Uterus (tissue), 3 donors: ENCODE measurements at regions not wholly inside any gene's neighbourhood (a gene's known extent, or its start where the extent isn't known, plus 50 kb on each side); places are given as distances from the start of the nearest gene placed in this dataset.

Experiments
- DNase-seq, 2 donors: peaks; one replicate each; pipeline ENCODE4 v3.0.0-alpha.2; 2019 to 2020
- H3K27ac ChIP-seq, 2 donors: fragments of 200-600 bp; sonication (generic); 1 replicate in 1 of 2; 2 replicates in 1 of 2; pipeline ENCODE4 v1.5.1; 2016 to 2018
- H3K27me3 ChIP-seq, 2 donors: fragments of 200-600 bp; sonication (generic); one replicate each; pipeline ENCODE4 v1.5.1; 2018 to 2019; ENCODE audit warnings: control low read depth in 1 of 2
- H3K36me3 ChIP-seq, 2 donors: fragments of 200-600 bp; sonication (generic); one replicate each; pipeline ENCODE4 v1.5.1; 2019; ENCODE audit warnings: control low read depth in 1 of 2
- H3K4me1 ChIP-seq, 2 donors: fragments of 200-600 bp; sonication (generic); one replicate each; pipeline ENCODE4 v1.5.1; 2018 to 2019; ENCODE audit warnings: control low read depth in 1 of 2
- H3K4me3 ChIP-seq, 2 donors: fragments of 200-600 bp; sonication (generic); 1 replicate in 1 of 2; 2 replicates in 1 of 2; pipeline ENCODE4 v1.5.1; 2018 to 2019; ENCODE audit warnings: mild to moderate bottlenecking in 1 of 2
- H3K9me3 ChIP-seq, 2 donors: fragments of 200-600 bp; sonication (generic); one replicate each; pipeline ENCODE4 v1.5.1; 2019; ENCODE audit warnings: control low read depth in 1 of 2
- POLR2A ChIP-seq, 2 donors: fragments of 450-650 bp; IDR thresholded peaks; one replicate each; pipeline ENCODE4 v1.6.1; 2016; ENCODE audit warnings: antibody characterized with exemption in 2 of 2, mild to moderate bottlenecking in 1 of 2, moderate library complexity in 1 of 2
- intact Hi-C: fragments of 100-400 bp; cut with DNase I; formaldehyde crosslinking; loops from one replicate; pipeline ENCODE4 v1.15.1; 2023; ENCODE audit warnings: low total_unique reads
- TF ChIP-seq, protein P1 (sequence below), 4 experiments: fragments of 200-600 bp in 2 of 4; fragments of 450-650 bp in 2 of 4; sonication (generic) in 2 of 4; IDR thresholded peaks; one replicate each; pipeline ENCODE4 v1.5.1; 2016 to 2019; ENCODE audit warnings: antibody characterized with exemption in 4 of 4, mild to moderate bottlenecking in 2 of 4, moderate library complexity in 1 of 4
- donor health status: DM: yes; HTN: yes; CAD: no.

DNA sequence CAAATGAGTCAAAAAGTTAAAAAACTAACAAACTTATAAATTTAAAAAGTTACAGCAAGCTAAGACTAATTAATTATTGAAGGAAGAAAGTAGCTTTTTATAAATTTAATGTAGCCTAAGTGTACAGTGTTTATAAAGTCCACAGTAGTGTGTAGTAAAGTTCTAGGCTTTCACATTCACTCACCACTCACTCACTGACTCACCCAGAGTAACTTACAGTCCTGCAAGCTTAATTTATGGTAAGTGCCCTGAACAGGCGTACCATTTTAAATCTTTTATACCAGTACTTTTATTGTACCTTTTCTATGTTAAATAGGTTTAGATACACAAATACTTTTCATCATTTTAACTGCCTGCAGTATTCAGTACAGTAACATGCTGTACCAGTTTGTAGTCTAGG is 80.0 kb upstream of the C9orf72 start:
- no peaks in the 10 kb centered on the region for H3K27me3 ChIP-seq
- TF ChIP-seq POLR2A (IDR thresholded peaks at IDR 0.05) = no peak
- TF ChIP-seq, protein P1, sequence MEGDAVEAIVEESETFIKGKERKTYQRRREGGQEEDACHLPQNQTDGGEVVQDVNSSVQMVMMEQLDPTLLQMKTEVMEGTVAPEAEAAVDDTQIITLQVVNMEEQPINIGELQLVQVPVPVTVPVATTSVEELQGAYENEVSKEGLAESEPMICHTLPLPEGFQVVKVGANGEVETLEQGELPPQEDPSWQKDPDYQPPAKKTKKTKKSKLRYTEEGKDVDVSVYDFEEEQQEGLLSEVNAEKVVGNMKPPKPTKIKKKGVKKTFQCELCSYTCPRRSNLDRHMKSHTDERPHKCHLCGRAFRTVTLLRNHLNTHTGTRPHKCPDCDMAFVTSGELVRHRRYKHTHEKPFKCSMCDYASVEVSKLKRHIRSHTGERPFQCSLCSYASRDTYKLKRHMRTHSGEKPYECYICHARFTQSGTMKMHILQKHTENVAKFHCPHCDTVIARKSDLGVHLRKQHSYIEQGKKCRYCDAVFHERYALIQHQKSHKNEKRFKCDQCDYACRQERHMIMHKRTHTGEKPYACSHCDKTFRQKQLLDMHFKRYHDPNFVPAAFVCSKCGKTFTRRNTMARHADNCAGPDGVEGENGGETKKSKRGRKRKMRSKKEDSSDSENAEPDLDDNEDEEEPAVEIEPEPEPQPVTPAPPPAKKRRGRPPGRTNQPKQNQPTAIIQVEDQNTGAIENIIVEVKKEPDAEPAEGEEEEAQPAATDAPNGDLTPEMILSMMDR (IDR thresholded peaks at IDR 0.05) = no peak
- H3K27ac ChIP-seq = no peak overlapping the region
- DNase-seq = no peak
- no peaks in the 10 kb centered on the region for H3K9me3 ChIP-seq
- no peak overlapping the region for H3K4me3 ChIP-seq
- intact Hi-C loops = no loop called here
- no peaks in the 10 kb centered on the region for H3K36me3 ChIP-seq
- H3K4me1 ChIP-seq = no peaks in the 10 kb centered on the region

DNA sequence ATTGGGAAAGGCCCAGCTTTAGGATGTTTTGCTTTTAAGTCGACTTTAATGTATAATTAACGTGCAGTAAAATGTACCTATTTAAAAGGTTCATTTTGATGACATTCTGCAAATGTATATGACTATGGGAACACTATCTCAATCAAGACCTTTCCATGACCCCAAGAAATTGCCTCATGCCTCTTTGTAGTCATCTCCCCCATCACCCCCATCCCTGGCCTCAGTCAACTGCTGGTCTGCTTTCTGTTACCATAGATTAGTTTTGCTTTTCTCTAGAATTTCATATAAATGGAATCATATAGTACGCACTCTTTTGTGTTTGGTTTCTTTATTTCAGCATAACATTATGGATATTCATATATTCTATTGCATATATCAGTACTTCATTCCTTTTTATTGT is 80.7 kb upstream of the C9orf72 start:
- Histone ChIP-seq H3K4me1 (no peaks in the 10 kb centered on the region), H3K36me3 (no peaks in the 10 kb centered on the region), H3K4me3 (no peak overlapping the region), H3K27ac (no peak overlapping the region), H3K9me3 (no peaks in the 10 kb centered on the region), H3K27me3 (no peaks in the 10 kb centered on the region)
- no peak for DNase-seq
- TF ChIP-seq, protein P1 (IDR thresholded peaks at IDR 0.05) = no peak
- TF ChIP-seq POLR2A (IDR thresholded peaks at IDR 0.05) = no peak
- intact Hi-C loops = no loop called here

DNA sequence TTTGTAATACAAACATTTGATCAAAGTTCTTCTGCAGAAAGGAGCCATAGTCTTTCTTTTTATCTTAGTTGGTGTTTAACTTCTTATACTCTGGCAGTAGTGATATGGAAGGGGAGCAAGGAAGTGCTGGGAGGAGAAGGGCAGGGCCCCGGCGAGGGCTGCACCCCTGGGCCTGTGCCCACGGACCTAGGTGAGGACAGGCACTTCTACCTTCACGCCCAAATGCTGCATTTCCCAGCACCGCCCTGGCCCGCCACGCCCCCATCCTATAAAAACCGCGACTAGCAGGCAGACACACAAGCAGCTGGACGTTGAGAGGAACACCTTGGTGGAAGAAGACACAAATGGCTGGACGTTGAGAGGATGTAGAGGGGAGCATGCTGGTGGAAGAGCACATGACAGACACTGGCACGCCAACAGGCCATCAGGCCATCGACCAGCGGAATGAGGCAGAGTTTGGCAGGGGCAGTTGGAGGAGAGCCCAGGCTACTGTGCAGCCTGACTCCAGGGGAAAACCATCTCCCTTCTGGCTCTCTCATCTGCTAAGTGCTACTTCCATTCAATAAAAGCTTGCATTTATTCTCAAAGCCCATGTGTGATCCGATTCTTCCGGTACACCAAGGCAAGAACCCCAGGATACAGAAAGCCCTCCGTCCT is 81.5 kb upstream of the C9orf72 start:
- DNase-seq = no peak
- no peak overlapping the region for H3K27ac ChIP-seq
- H3K36me3 ChIP-seq = no peaks in the 10 kb centered on the region
- no peak overlapping the region for H3K4me3 ChIP-seq
- intact Hi-C loops = no loop called here
- H3K27me3 ChIP-seq = no peaks in the 10 kb centered on the region
- no peak for TF ChIP-seq POLR2A (IDR thresholded peaks at IDR 0.05)
- TF ChIP-seq, protein P1 (IDR thresholded peaks at IDR 0.05) = no peak
- no peaks in the 10 kb centered on the region for H3K4me1 ChIP-seq
- H3K9me3 ChIP-seq = no peaks in the 10 kb centered on the region

DNA sequence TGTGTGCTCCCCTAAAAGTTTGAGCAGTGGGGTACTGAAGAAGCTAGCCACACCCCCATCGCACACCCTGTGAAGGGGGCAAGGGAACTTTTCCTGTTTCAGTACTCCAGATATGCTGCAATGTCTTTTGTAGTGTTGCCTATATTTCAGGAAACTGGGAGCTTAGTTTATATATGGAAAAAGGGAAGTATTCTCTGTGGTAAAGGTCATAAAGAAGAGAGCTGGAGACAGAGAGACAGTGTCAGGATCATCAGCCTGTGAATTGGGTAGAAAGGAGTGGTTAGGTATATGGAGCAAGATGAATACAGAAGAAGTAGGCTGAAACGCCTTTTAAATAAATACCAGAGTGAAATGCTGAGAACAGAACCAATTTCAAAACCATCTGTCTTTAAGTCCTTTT is 82.2 kb upstream of the C9orf72 start:
- Histone ChIP-seq H3K4me1 (no peaks in the 10 kb centered on the region), H3K36me3 (no peaks in the 10 kb centered on the region), H3K4me3 (no peak overlapping the region), H3K27me3 (no peaks in the 10 kb centered on the region), H3K9me3 (no peaks in the 10 kb centered on the region), H3K27ac (no peak overlapping the region)
- TF ChIP-seq, protein P1 (IDR thresholded peaks at IDR 0.05) = no peak
- no peak for TF ChIP-seq POLR2A (IDR thresholded peaks at IDR 0.05)
- no peak for DNase-seq
- intact Hi-C loops = no loop called here

DNA sequence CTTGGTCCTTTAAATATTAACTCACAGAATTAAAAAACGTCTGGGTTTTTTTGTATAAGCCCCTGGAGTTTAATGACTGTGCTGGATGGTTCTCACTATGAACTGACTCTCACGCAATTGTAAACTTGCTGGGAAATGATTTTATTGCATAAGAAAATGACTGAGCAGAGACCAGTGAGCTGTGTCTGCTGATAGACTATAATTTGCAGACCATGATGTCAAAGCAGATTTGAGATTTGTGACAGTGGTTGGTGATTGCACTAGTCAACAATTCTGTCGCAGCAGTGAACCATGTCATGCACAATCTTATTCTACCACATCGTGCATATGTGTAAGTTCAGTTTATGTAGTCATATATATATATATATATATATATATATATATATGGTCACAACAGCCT is 85.7 kb upstream of the C9orf72 start:
- no peak overlapping the region for H3K4me3 ChIP-seq

More for the DNA sequence above, 85.7 kb upstream of the C9orf72 start:
- no peak for TF ChIP-seq POLR2A (IDR thresholded peaks at IDR 0.05)
- TF ChIP-seq, protein P1 (IDR thresholded peaks at IDR 0.05) = no peak
- intact Hi-C loops = no loop called here
- Histone ChIP-seq H3K36me3 (no peaks in the 10 kb centered on the region), H3K27ac (no peak overlapping the region), H3K27me3 (no peaks in the 10 kb centered on the region), H3K4me1 (no peaks in the 10 kb centered on the region), H3K9me3 (no peaks in the 10 kb centered on the region)
- no peak for DNase-seq
